ENCODE measurements at regions not wholly inside any gene's neighbourhood (a gene's known extent, or its start where the extent isn't known, plus 50 kb on each side); places are given as distances from the start of the nearest gene placed in this dataset.

- intact Hi-C loops (cut with DNase I; ENCODE audit: low total_unique reads) (no loop called here), in situ Hi-C loops (cut with MboI; ENCODE audit: low pct_ligation_motif_present in 1 of 4, low pct_unique_long_range_greater_than_20kb in 1 of 4, low sequenced_read_pairs in 3 of 4) (no loop called here)
- Histone ChIP-seq H3K4me1 (no peaks in the 10 kb centered on the region), H3K36me3 (no peaks in the 10 kb centered on the region), H3K9me3 (no peaks in the 10 kb centered on the region), H3K4me3 (no peak overlapping the region), H3K27me3 (no peaks in the 10 kb centered on the region), H3K27ac (no peak overlapping the region)
- 81 to 84% methylated on average over 9 of the region's 9 CpGs for WGBS, 2 donors (ENCODE audit: low coverage in 1 of 2)
- no peak for DNase-seq
- no peak for TF ChIP-seq POLR2AphosphoS5 (IDR thresholded peaks at IDR 0.05)
- no peak for TF ChIP-seq POLR2A (IDR thresholded peaks at IDR 0.05)
- TF ChIP-seq EP300 (IDR thresholded peaks at IDR 0.05; ENCODE audit: low read depth), result no peak
- TF ChIP-seq, protein P1, sequence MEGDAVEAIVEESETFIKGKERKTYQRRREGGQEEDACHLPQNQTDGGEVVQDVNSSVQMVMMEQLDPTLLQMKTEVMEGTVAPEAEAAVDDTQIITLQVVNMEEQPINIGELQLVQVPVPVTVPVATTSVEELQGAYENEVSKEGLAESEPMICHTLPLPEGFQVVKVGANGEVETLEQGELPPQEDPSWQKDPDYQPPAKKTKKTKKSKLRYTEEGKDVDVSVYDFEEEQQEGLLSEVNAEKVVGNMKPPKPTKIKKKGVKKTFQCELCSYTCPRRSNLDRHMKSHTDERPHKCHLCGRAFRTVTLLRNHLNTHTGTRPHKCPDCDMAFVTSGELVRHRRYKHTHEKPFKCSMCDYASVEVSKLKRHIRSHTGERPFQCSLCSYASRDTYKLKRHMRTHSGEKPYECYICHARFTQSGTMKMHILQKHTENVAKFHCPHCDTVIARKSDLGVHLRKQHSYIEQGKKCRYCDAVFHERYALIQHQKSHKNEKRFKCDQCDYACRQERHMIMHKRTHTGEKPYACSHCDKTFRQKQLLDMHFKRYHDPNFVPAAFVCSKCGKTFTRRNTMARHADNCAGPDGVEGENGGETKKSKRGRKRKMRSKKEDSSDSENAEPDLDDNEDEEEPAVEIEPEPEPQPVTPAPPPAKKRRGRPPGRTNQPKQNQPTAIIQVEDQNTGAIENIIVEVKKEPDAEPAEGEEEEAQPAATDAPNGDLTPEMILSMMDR (IDR thresholded peaks at IDR 0.05), result no peak
Observed at GRCh38 chr9:108347463-108348188, 508.2 kb downstream of the ACTL7B start.

- Histone ChIP-seq H3K4me1 (no peaks in the 10 kb centered on the region), H3K9me3 (no peaks in the 10 kb centered on the region), H3K27me3 (no peaks in the 10 kb centered on the region), H3K27ac (no peak overlapping the region), H3K36me3 (no peaks in the 10 kb centered on the region), H3K4me3 (no peak overlapping the region)
- intact Hi-C loops (cut with DNase I; ENCODE audit: low total_unique reads) (no loop called here), in situ Hi-C loops (cut with MboI; ENCODE audit: low pct_ligation_motif_present in 1 of 4, low pct_unique_long_range_greater_than_20kb in 1 of 4, low sequenced_read_pairs in 3 of 4) (no loop called here)
- no peak for TF ChIP-seq POLR2AphosphoS5 (IDR thresholded peaks at IDR 0.05)
- no peak for DNase-seq
- WGBS, 2 donors (ENCODE audit: low coverage in 1 of 2), result 38 to 48% methylated on average over 3 of the region's 3 CpGs
Observed at GRCh38 chr9:108345826-108346225, 510.0 kb downstream of the ACTL7B start.

- intact Hi-C loops (cut with DNase I; ENCODE audit: low total_unique reads), result loop anchor here (10.0 kb wide), 1 partner anchor 1954 kb away; no protein-coding TSS in a partner anchor
- H3K27me3 ChIP-seq, result no peaks in the 10 kb centered on the region
- no peaks in the 10 kb centered on the region for H3K36me3 ChIP-seq
- no peak for DNase-seq
- no peaks in the 10 kb centered on the region for H3K9me3 ChIP-seq
- no peaks in the 10 kb centered on the region for H3K4me1 ChIP-seq
- H3K27ac ChIP-seq, result no peak overlapping the region
- in situ Hi-C loops (cut with MboI; ENCODE audit: low pct_ligation_motif_present in 1 of 4, low pct_unique_long_range_greater_than_20kb in 1 of 4, low sequenced_read_pairs in 3 of 4), result no loop called here
- TF ChIP-seq, protein P1 (IDR thresholded peaks at IDR 0.05), result no peak
- no peak for TF ChIP-seq EP300 (IDR thresholded peaks at IDR 0.05; ENCODE audit: low read depth)
- no peak overlapping the region for H3K4me3 ChIP-seq
- WGBS, 2 donors (ENCODE audit: low coverage in 1 of 2), result 58 to 62% methylated on average over 3 of the region's 3 CpGs
Observed at GRCh38 chr9:108339251-108339650, 516.5 kb downstream of the ACTL7B start.

GRCh38 chr9:108336575-108336974, 519.2 kb downstream of the ACTL7B start:
- DNase-seq, result no peak
- WGBS, 2 donors (ENCODE audit: low coverage in 1 of 2), result 49 to 58% methylated on average over 2 of the region's 2 CpGs
- intact Hi-C loops (cut with DNase I; ENCODE audit: low total_unique reads) (loop anchor here (10.0 kb wide), 1 partner anchor 1952 kb away; no protein-coding TSS in a partner anchor), in situ Hi-C loops (cut with MboI; ENCODE audit: low pct_ligation_motif_present in 1 of 4, low pct_unique_long_range_greater_than_20kb in 1 of 4, low sequenced_read_pairs in 3 of 4) (no loop called here)
- no peak for TF ChIP-seq POLR2A (IDR thresholded peaks at IDR 0.05)
- TF ChIP-seq, protein P1 (IDR thresholded peaks at IDR 0.05), result no peak
- no peak for TF ChIP-seq EP300 (IDR thresholded peaks at IDR 0.05; ENCODE audit: low read depth)
- TF ChIP-seq POLR2AphosphoS5 (IDR thresholded peaks at IDR 0.05), result no peak
- Histone ChIP-seq H3K4me3 (no peak overlapping the region), H3K9me3 (no peaks in the 10 kb centered on the region), H3K27ac (no peak overlapping the region), H3K27me3 (no peaks in the 10 kb centered on the region), H3K4me1 (no peaks in the 10 kb centered on the region), H3K36me3 (no peaks in the 10 kb centered on the region)

All from transverse colon (tissue), 4 donors.